GM13976 (cell line): ENCODE measurements at regions not wholly inside any gene's neighbourhood (a gene's known extent, or its start where the extent isn't known, plus 50 kb on each side); places are given as distances from the start of the nearest gene placed in this dataset.
A peak's percentile ranks its signal among the peaks of the same experiment; 100 is the strongest.

Source experiments
- DNase-seq: peaks from one replicate; pipeline ENCODE4 v3.0.0; 2012; ENCODE audit warnings: low spot score
- in situ Hi-C: fragments of 300-500 bp; cut with MboI; formaldehyde crosslinking; loops from one replicate; pipeline ENCODE4 v1.12.0; 2022; ENCODE audit warnings: low sequenced_read_pairs, mixed read lengths, inconsistent platforms; ENCODE audit not compliant: unreplicated experiment
- TF ChIP-seq, protein P1 (sequence below): IDR thresholded peaks from 2 replicates; pipeline ENCODE4 v1.5.1; 2012; ENCODE audit warnings: borderline replicate concordance, mild to moderate bottlenecking; ENCODE audit not compliant: insufficient read depth; ENCODE audit errors: extremely low read depth, missing control alignments, control extremely low read depth

DNA sequence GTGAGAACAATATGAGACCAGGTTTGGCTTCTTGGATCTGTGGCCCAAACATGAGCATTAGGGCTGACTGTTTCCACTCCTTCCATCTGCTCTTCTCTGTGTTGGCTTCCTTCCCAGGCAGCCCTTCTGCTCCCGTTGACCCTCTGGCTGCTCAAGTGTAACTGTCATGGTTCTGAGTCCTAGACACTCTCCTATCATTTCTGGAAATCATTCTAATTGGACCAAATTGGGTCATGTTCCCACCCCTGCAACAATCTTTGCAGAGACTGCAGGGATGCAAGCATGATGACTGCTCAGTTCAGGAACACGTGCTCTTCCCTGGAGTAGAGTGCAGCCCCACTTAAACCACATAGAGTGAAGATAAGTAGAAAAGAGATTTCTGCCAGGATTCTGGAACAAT is 741.4 kb downstream of the TAF11L14 start:
- in situ Hi-C loops = no loop called here

DNA sequence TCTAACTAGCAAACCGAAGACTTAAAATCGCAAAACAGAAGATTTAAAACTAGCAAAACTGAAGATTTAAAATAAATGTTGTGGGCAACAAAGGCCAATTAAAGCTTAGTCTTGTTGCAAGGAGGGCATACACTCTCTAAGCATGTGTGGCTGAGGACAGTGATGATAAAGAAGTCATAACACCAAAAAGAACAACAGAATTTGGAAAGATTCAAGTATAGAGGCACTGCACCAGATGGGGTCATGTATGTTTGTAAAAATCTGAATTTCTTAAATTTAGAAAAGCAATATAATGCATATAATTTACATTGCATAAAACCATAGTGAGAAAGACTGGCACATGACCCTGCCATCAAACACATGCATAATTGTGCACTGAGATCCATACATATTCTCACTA is 743.8 kb downstream of the TAF11L14 start:
- no peak for DNase-seq
- in situ Hi-C loops = no loop called here
- TF ChIP-seq, protein P1, sequence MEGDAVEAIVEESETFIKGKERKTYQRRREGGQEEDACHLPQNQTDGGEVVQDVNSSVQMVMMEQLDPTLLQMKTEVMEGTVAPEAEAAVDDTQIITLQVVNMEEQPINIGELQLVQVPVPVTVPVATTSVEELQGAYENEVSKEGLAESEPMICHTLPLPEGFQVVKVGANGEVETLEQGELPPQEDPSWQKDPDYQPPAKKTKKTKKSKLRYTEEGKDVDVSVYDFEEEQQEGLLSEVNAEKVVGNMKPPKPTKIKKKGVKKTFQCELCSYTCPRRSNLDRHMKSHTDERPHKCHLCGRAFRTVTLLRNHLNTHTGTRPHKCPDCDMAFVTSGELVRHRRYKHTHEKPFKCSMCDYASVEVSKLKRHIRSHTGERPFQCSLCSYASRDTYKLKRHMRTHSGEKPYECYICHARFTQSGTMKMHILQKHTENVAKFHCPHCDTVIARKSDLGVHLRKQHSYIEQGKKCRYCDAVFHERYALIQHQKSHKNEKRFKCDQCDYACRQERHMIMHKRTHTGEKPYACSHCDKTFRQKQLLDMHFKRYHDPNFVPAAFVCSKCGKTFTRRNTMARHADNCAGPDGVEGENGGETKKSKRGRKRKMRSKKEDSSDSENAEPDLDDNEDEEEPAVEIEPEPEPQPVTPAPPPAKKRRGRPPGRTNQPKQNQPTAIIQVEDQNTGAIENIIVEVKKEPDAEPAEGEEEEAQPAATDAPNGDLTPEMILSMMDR = no peak

More for the DNA sequence above, 741.4 kb downstream of the TAF11L14 start:
- no peak for DNase-seq
- TF ChIP-seq, protein P1 = no peak

GRCh38 chr5:18379189-18379588 is 744.9 kb downstream of the TAF11L14 start:
- in situ Hi-C loops = no loop called here
- TF ChIP-seq, protein P1 = no peak
- no peak for DNase-seq

- TF ChIP-seq, protein P1 = no peak
- no peak for DNase-seq
- in situ Hi-C loops = no loop called here
Measured at GRCh38 chr5:18380729-18381362, 746.6 kb downstream of the TAF11L14 start.

GRCh38 chr5:18393565-18394442 is 759.5 kb downstream of the TAF11L14 start:
- TF ChIP-seq, protein P1 = peak; percentile 82
- in situ Hi-C loops = no loop called here
- DNase-seq = peak; percentile 43

DNA sequence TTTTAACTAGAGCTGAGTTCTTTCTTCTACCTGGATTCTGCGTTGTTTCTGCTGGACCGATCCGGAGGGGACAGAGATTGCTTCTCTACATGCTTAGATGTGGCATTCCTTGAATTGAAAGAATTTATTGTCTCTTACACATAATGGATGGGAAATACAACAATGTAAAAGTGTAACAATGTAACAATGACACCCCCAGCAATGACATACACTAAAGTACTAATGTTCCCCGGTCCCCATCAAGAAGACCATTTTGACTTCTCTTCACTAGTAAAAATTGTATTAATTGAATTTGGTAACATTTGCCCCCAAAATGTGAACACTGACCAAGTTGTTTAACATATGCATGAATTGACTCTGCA is 760.2 kb downstream of the TAF11L14 start:
- no peak for DNase-seq
- TF ChIP-seq, protein P1 = no peak
- in situ Hi-C loops = no loop called here
